B cell (primary cell): ENCODE measurements at regions not wholly inside any gene's neighbourhood (a gene's known extent, or its start where the extent isn't known, plus 50 kb on each side); places are given as distances from the start of the nearest gene placed in this dataset.

Experiments used
- ATAC-seq: fragments of 200-7000 bp; cut with Tn5 transposase; one replicate; pipeline ENCODE4 v1.10.0; 2021; ENCODE audit warnings: low read depth, mild to moderate bottlenecking, moderate number of reproducible peaks, moderate library complexity
- CTCF ChIA-PET: fragments of 350-600 bp; sonication (Branson Sonifier 250); formaldehyde crosslinking; loops from one replicate; lab custom pipeline; 2021; ENCODE audit warnings: antibody characterized with exemption, inconsistent platforms; lab: Charles Lee
- POLR2A ChIA-PET: fragments of 350-600 bp; sonication (Branson Sonifier 250); formaldehyde crosslinking; loops from one replicate; lab custom pipeline; 2021; ENCODE audit warnings: antibody characterized with exemption; lab: Charles Lee
- DNase-seq: peaks from one replicate; pipeline ENCODE4 v3.0.0; 2013
- H2AFZ ChIP-seq: 2 replicates; pipeline ENCODE4 v1.6.1; 2012; ENCODE audit warnings: mild to moderate bottlenecking, low read depth, low read length; ENCODE audit not compliant: insufficient read depth, poor library complexity, severe bottlenecking
- H3K27ac ChIP-seq, 2 donors: 1 replicate in 1 of 2; 2 replicates in 1 of 2; pipeline ENCODE4 v1.5.1; 2012 to 2013; ENCODE audit warnings: low read length in 2 of 2, mild to moderate bottlenecking in 2 of 2, moderate library complexity in 1 of 2
- H3K27me3 ChIP-seq, 4 experiments: fragments of 200-600 bp in 1 of 4; sonication (generic) in 1 of 4; replicated peaks in 1 of 4; 1 replicate in 2 of 4; 2 replicates in 2 of 4; pipeline versions ENCODE4 v1.6.1 to v1.7.0; 2013 to 2016; ENCODE audit warnings: low read length in 3 of 4, mild to moderate bottlenecking in 2 of 4, mixed read lengths in 1 of 4, moderate library complexity in 1 of 4; ENCODE audit not compliant: insufficient read depth in 4 of 4, control insufficient read depth in 3 of 4; ENCODE audit errors: control extremely low read depth in 1 of 4
- H3K36me3 ChIP-seq, 2 experiments: replicated peaks in 1 of 2; 1 replicate in 1 of 2; 2 replicates in 1 of 2; pipeline versions ENCODE4 v1.6.1 to v1.7.1; 2013; ENCODE audit warnings: low read length in 1 of 2; ENCODE audit not compliant: insufficient read depth in 2 of 2, control insufficient read depth in 1 of 2; ENCODE audit errors: control extremely low read depth in 1 of 2, extremely low read depth in 1 of 2
- H3K4me1 ChIP-seq, 2 donors: fragments of 200-600 bp in 1 of 2; sonication (generic) in 1 of 2; 1 replicate in 1 of 2; 2 replicates in 1 of 2; pipeline versions ENCODE4 v1.5.1 to v1.6.1; 2013 to 2017; ENCODE audit warnings: low read length in 2 of 2; ENCODE audit not compliant: control insufficient read depth in 2 of 2, insufficient read depth in 2 of 2
- H3K4me2 ChIP-seq: replicated peaks from 2 replicates; pipeline ENCODE3; 2012; ENCODE audit warnings: mild to moderate bottlenecking, low read depth, low read length; ENCODE audit not compliant: poor library complexity, severe bottlenecking
- H3K4me3 ChIP-seq, 5 experiments: fragments of 200-600 bp in 1 of 5; sonication (generic) in 1 of 5; 1 replicate in 3 of 5; 2 replicates in 2 of 5; pipeline versions ENCODE4 v1.5.1 to v1.7.0; 2011 to 2016; ENCODE audit warnings: low read length in 4 of 5, mild to moderate bottlenecking in 4 of 5, low read depth in 2 of 5, control low read depth in 1 of 5, moderate library complexity in 1 of 5; ENCODE audit not compliant: insufficient read depth in 1 of 5; ENCODE audit errors: control extremely low read depth in 1 of 5, extremely low read depth in 1 of 5
- H3K79me2 ChIP-seq: fragments of 200-600 bp; sonication (generic); one replicate; pipeline ENCODE4 v1.6.0; 2016; ENCODE audit warnings: low read length; ENCODE audit not compliant: control insufficient read depth, insufficient read depth
- H3K9ac ChIP-seq: fragments of 200-600 bp; sonication (generic); 2 replicates; pipeline ENCODE4 v1.6.1; 2017; ENCODE audit warnings: mild to moderate bottlenecking, low read length, moderate library complexity
- H3K9me3 ChIP-seq, 3 donors: one replicate each; pipeline versions ENCODE4 v1.6.1 to v1.7.1; 2013; ENCODE audit warnings: low read length in 2 of 3; ENCODE audit not compliant: control insufficient read depth in 2 of 3, insufficient read depth in 1 of 3; ENCODE audit errors: control extremely low read depth in 1 of 3
- H4K20me1 ChIP-seq: 2 replicates; pipeline ENCODE4 v1.6.0; 2012; ENCODE audit warnings: mild to moderate bottlenecking, low read length; ENCODE audit not compliant: insufficient read depth, control insufficient read depth, poor library complexity, severe bottlenecking
- H3K27ac Mint-ChIP-seq: one replicate; pipeline ENCODE4 v1.8.0; 2021; ENCODE audit warnings: mixed read lengths
- H3K27me3 Mint-ChIP-seq: one replicate; pipeline ENCODE4 v1.8.0; 2021; ENCODE audit warnings: mixed read lengths
- H3K4me1 Mint-ChIP-seq: one replicate; pipeline ENCODE4 v1.8.0; 2021; ENCODE audit warnings: mixed read lengths
- H3K4me3 Mint-ChIP-seq: one replicate; pipeline ENCODE4 v1.8.0; 2021; ENCODE audit warnings: mixed read lengths
- H3K9me3 Mint-ChIP-seq: one replicate; pipeline ENCODE4 v1.8.0; 2022; ENCODE audit warnings: mixed read lengths; ENCODE audit not compliant: insufficient read depth
- CTCF ChIP-seq: fragments of 200-600 bp; IDR thresholded peaks from one replicate; pipeline ENCODE4 v1.8.0; 2022; ENCODE audit warnings: antibody characterized with exemption, mild to moderate bottlenecking
- EZH2 ChIP-seq: IDR thresholded peaks from 2 replicates; pipeline ENCODE4 v1.6.1; 2012; ENCODE audit warnings: borderline replicate concordance, low read depth, mild to moderate bottlenecking, moderate library complexity, low read length; ENCODE audit not compliant: insufficient read depth, poor library complexity, severe bottlenecking
- WGBS: methylation state at CpG from one replicate; pipeline ENCODE4 v1.1.5; 2013; ENCODE audit warnings: missing lambda C conversion rate; ENCODE audit not compliant: insufficient coverage; 5-methylcytosine and 5-hydroxymethylcytosine counted together
- intact Hi-C: fragments of 100-400 bp; cut with micrococcal nuclease; formaldehyde crosslinking; loops from one replicate; pipeline ENCODE4 v1.10.0; 2022

- 63% methylated on average over 7 of the region's 11 CpGs for WGBS
- DNase-seq (peak; percentile 71), ATAC-seq (peak; percentile 63)
Measured at GRCh38 chr5:34522599-34523386, 133.3 kb upstream of the RAI14 start.

More at GRCh38 chr5:34522599-34523386, 133.3 kb upstream of the RAI14 start:
- peak; percentile 83 for TF ChIP-seq CTCF
- TF ChIP-seq EZH2, result no peak
- Mint-ChIP-seq H3K4me3 (no peak overlapping the region), H3K4me1 (no peaks in the 10 kb centered on the region), H3K27ac (no peak overlapping the region), H3K27me3 (peaks cover 5% of the 10 kb centered on the region), H3K9me3 (no peaks in the 10 kb centered on the region)
- Histone ChIP-seq H3K27ac (no peak overlapping the region), H3K9me3 (no peaks in the 10 kb centered on the region), H4K20me1 (no peaks in the 10 kb centered on the region), H3K79me2 (no peaks in the 10 kb centered on the region), H3K4me2 (no peak overlapping the region), H3K27me3 (no peaks in the 10 kb centered on the region), H3K4me3 (no peak overlapping the region), H3K36me3 (no peaks in the 10 kb centered on the region), H3K4me1 (peaks cover 0 to 3% of the 10 kb centered on the region in 2 donors), H3K9ac (no peak overlapping the region), H2AFZ (peak overlapping the region; percentile 11)
- ChIA-PET CTCF (interaction anchor here (0.7 to 9.3 kb wide), 23 partner anchors 8 to 1550 kb away, joined by 3 to 245 read pairs (median 5); partner anchors contain the start of genes BRIX1, DNAJC21, RAD1 and TTC23L), POLR2A (no interaction called here)
- intact Hi-C loops, result loop anchor here (5.0 kb wide), 1 partner anchor 35 kb away; no protein-coding TSS in a partner anchor
